ENCODE measurements at regions not wholly inside any gene's neighbourhood (a gene's known extent, or its start where the extent isn't known, plus 50 kb on each side); places are given as distances from the start of the nearest gene placed in this dataset.

DNA sequence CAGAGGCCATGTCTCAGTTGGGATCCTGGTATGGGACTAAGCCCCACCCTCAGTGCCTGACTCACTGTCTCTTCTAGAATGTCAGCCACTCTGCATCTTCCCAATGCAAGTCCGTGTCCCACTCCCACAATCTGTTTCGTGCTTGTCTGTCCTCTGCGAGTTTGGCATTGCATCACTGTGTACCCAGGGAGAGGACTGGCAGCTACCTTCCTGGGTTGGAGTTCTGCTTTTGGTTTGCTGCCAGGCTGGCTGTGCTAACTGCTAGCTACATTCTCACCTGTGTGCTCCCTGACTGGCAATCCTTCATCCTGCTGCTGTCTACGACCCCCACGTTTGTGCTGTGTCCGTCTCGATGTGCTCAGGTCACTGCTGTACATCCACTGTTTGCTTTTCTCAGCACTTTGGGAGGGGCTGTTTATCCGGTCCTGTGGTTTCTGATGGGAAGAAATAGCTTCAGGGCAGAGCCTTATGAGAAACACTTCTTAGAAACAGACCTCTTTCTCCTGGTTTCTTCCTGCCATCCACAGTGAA, 56.0 kb upstream of the GLI3 start:
- H3K36me3 ChIP-seq (ENCODE audit: control insufficient read depth in 1 of 2, insufficient read depth in 2 of 2, low read length in 2 of 2), result no peaks in the 10 kb centered on the region
- H3K4me2 ChIP-seq (ENCODE audit: low read length), result no peak overlapping the region
- H3K4me1 ChIP-seq (ENCODE audit: control insufficient read depth in 1 of 2, insufficient read depth in 2 of 2, low read length in 2 of 2), result no peaks in the 10 kb centered on the region
- no peaks in the 10 kb centered on the region; a peak in 1 of 4 replicates for H3K9me3 ChIP-seq (ENCODE audit: control insufficient read depth in 1 of 2, insufficient read depth in 1 of 2, low read depth in 1 of 2, low read length in 2 of 2)
- DNase-seq (ENCODE audit: low read depth, low spot score) (no peak), ATAC-seq (no peak)
- intact Hi-C loops (cut with micrococcal nuclease), result no loop called here
- no peak overlapping the region for H3K4me3 ChIP-seq (replicated peaks in 1 of 2; ENCODE audit: low read depth in 1 of 2, low read length in 2 of 2)
- H2AFZ ChIP-seq (ENCODE audit: low read depth, low read length, poor library complexity, severe bottlenecking), result no peak overlapping the region
- H3K27ac ChIP-seq (ENCODE audit: low read depth, low read length), result no peak overlapping the region
- no peak overlapping the region for H3K9ac ChIP-seq (ENCODE audit: low read length)
- no peaks in the 10 kb centered on the region for H4K20me1 ChIP-seq (ENCODE audit: insufficient read depth)
- ChIA-PET RAD21 (ENCODE audit: low non-redundant PET in 1 of 2, low total read pairs in 2 of 2, uncharacterized antibody in 2 of 2, unreplicated experiment in 2 of 2) (no interaction called here), POLR2A (no interaction called here), CTCF (no interaction called here)
- no peaks in the 10 kb centered on the region for H3K27me3 ChIP-seq (ENCODE audit: insufficient read depth, low read length)
- no peak for TF ChIP-seq TCF7L2 (IDR thresholded peaks at IDR 0.05; ENCODE audit: borderline replicate concordance, extremely low read depth, insufficient read depth, insufficient read length)
- TF ChIP-seq, protein P1, sequence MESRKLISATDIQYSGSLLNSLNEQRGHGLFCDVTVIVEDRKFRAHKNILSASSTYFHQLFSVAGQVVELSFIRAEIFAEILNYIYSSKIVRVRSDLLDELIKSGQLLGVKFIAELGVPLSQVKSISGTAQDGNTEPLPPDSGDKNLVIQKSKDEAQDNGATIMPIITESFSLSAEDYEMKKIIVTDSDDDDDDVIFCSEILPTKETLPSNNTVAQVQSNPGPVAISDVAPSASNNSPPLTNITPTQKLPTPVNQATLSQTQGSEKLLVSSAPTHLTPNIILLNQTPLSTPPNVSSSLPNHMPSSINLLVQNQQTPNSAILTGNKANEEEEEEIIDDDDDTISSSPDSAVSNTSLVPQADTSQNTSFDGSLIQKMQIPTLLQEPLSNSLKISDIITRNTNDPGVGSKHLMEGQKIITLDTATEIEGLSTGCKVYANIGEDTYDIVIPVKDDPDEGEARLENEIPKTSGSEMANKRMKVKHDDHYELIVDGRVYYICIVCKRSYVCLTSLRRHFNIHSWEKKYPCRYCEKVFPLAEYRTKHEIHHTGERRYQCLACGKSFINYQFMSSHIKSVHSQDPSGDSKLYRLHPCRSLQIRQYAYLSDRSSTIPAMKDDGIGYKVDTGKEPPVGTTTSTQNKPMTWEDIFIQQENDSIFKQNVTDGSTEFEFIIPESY (IDR thresholded peaks at IDR 0.05; ENCODE audit: extremely low read depth, insufficient replicate concordance, low read length), result no peak
- TF ChIP-seq POLR2AphosphoS5 (IDR thresholded peaks at IDR 0.05; ENCODE audit: low read depth, low read length), result no peak
- TF ChIP-seq EZH2phosphoT487 (IDR thresholded peaks at IDR 0.05; ENCODE audit: borderline replicate concordance), result no peak
- TF ChIP-seq POLR2A (IDR thresholded peaks at IDR 0.05; ENCODE audit: borderline replicate concordance, extremely low read depth, insufficient read depth, insufficient read length), result no peak
- TF ChIP-seq RAD21 (IDR thresholded peaks at IDR 0.05; ENCODE audit: low read depth), result no peak
- TF ChIP-seq, protein P2, sequence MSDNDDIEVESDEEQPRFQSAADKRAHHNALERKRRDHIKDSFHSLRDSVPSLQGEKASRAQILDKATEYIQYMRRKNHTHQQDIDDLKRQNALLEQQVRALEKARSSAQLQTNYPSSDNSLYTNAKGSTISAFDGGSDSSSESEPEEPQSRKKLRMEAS (IDR thresholded peaks at IDR 0.05), result no peak
- no peak for TF ChIP-seq FOSL1 (IDR thresholded peaks at IDR 0.05; ENCODE audit: low read depth)
- no peak for TF ChIP-seq CEBPB (IDR thresholded peaks at IDR 0.05; ENCODE audit: low read depth)
- TF ChIP-seq YY1 (IDR thresholded peaks at IDR 0.05; ENCODE audit: extremely low read depth, insufficient replicate concordance, low read depth, low read length), result no peak
- TF ChIP-seq SRF (IDR thresholded peaks at IDR 0.05; ENCODE audit: low read depth), result no peak
- no peak for TF ChIP-seq JUND (IDR thresholded peaks at IDR 0.05)
- no peak for TF ChIP-seq ZNF274 (IDR thresholded peaks at IDR 0.05; ENCODE audit: low read depth, low read length)
- no peak for TF ChIP-seq ZFX (IDR thresholded peaks at IDR 0.05)
- TF ChIP-seq, protein P3, sequence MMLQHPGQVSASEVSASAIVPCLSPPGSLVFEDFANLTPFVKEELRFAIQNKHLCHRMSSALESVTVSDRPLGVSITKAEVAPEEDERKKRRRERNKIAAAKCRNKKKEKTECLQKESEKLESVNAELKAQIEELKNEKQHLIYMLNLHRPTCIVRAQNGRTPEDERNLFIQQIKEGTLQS (IDR thresholded peaks at IDR 0.05), result no peak
- TF ChIP-seq EGR1 (IDR thresholded peaks at IDR 0.05; ENCODE audit: low read depth), result no peak
- TF ChIP-seq, protein P4, sequence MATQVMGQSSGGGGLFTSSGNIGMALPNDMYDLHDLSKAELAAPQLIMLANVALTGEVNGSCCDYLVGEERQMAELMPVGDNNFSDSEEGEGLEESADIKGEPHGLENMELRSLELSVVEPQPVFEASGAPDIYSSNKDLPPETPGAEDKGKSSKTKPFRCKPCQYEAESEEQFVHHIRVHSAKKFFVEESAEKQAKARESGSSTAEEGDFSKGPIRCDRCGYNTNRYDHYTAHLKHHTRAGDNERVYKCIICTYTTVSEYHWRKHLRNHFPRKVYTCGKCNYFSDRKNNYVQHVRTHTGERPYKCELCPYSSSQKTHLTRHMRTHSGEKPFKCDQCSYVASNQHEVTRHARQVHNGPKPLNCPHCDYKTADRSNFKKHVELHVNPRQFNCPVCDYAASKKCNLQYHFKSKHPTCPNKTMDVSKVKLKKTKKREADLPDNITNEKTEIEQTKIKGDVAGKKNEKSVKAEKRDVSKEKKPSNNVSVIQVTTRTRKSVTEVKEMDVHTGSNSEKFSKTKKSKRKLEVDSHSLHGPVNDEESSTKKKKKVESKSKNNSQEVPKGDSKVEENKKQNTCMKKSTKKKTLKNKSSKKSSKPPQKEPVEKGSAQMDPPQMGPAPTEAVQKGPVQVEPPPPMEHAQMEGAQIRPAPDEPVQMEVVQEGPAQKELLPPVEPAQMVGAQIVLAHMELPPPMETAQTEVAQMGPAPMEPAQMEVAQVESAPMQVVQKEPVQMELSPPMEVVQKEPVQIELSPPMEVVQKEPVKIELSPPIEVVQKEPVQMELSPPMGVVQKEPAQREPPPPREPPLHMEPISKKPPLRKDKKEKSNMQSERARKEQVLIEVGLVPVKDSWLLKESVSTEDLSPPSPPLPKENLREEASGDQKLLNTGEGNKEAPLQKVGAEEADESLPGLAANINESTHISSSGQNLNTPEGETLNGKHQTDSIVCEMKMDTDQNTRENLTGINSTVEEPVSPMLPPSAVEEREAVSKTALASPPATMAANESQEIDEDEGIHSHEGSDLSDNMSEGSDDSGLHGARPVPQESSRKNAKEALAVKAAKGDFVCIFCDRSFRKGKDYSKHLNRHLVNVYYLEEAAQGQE (IDR thresholded peaks at IDR 0.05; ENCODE audit: low read depth), result no peak
- TF ChIP-seq SIN3A (IDR thresholded peaks at IDR 0.05; ENCODE audit: low read depth), result no peak
- H3K9me2 ChIP-seq (ENCODE audit: insufficient read depth), result no peaks in the 10 kb centered on the region
- BruUV-seq (replicated peaks), result no TSS peak
- H3K79me2 ChIP-seq (ENCODE audit: insufficient read depth, low read length), result no peaks in the 10 kb centered on the region
